ENCODE measurements at regions not wholly inside any gene's neighbourhood (a gene's known extent, or its start where the extent isn't known, plus 50 kb on each side); places are given as distances from the start of the nearest gene placed in this dataset.

DNA sequence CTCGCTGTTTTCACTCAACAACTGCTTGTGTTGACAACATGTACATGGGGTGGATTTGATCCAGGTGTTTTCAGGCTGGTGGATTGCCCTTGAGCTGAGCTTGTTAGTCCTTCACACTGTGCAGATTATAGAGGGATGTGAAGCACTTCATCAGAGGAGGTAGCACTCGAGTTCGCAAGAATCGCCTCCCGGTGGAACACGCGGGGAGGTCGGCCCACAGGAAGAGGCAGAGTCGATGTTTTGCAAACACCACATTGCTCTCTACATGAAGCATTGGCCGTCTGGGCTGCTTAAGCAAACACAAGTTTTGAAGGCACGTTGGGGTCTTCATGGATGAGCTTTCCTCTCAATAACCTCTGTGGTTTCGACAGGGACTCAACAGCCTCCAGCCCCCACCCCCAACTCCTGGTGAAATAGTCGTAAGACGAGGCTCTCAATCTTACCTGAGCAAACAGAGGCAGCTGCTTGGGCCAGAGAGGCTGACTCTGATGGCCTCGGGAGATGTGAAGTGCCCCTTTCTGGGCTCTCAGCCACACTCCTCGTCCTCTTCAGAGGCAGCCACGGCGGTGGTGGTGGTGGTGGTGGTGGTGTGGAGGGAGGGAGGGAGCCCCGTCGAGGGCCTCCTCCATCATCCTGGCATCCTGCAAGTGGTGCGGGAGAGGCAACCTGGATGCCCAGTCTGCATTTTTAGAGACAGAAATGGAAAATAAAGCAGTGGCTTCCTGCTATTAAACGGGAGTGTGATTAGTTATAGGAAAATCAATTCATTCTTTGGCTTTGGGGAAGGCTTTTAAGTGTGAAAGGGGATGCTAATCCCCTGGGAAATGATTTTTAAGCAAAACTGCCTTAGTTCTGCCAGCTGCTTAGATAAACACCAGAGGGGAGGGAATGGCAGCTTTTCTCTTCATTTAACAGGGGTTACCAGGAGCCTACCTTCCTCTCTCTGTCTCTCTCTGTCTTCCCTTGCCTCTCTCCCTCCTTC, 552.5 kb upstream of the EEF2KMT start:
- DNase-seq (ENCODE audit: low read depth): no peak

DNA sequence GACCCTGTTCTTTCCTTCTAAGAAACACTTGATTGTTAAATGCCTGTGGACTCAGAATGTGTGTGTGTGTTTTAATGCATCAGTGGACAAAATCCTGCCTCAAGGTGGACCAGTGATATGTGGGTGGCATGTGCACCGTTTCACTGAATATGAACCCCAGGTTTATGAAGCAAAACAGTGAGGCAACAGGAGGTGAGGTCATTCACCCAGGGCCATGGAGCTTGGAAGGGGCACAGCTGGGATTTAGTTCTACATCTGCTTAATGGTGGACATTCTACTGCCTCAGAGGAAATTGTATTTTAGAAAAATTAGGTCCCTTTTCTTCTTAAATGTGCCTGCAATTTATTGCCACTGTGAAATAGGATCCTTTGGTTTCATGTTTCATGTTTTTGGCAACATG, 549.5 kb upstream of the EEF2KMT start:
- DNase-seq (ENCODE audit: low read depth): no peak

DNA sequence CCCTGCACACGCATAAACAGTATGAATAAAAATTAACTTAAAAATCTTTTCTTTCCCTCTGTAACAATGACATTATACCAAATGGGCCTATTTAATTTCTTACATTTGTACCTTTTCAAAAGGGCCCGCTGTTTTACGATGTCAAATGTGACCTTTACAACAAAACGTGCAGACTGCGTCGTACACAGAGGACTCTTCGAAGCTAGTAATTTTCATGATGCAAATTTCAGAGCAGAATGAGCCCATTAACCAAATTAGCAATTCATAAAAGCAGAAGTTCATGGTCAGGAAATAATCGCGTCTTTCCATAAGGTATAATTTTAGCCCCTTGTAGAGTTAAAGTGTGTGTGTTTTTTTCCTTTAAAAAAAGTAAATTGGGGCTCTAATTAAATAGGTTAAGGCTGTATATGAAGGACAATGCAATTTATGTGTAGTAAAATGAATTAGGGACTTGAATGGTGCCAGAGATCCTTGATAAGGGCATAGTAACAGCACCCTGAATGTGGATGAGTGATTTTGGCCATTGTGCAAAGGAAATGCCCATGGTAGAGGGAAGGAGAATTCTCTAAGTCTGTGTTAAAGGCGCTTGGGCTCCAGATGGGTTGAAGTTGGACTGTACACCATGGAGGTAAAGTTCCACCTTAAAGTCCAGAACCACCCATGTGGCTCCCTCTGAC, 546.4 kb upstream of the EEF2KMT start:
- DNase-seq (ENCODE audit: low read depth): no peak

DNA sequence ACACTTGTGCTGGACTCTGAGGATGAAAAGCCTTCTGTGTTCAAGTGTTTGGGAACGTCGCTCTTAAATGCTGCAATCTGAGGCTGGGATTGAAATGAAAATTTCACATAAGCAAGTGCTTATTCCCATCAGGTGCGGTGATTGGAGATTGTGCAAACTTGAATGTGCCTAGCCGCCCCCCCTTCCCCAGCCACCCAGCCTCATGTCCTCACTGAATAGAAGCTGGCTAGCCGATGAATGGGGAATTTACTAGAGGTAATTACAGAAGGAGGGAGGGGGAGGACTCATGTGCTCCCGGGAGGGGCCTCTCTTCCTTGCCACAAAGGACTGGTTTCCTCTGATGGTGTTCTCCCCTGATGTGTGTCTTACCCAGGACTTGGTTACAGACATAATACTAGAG, 544.8 kb upstream of the EEF2KMT start:
- no peak for DNase-seq (ENCODE audit: low read depth)

DNA sequence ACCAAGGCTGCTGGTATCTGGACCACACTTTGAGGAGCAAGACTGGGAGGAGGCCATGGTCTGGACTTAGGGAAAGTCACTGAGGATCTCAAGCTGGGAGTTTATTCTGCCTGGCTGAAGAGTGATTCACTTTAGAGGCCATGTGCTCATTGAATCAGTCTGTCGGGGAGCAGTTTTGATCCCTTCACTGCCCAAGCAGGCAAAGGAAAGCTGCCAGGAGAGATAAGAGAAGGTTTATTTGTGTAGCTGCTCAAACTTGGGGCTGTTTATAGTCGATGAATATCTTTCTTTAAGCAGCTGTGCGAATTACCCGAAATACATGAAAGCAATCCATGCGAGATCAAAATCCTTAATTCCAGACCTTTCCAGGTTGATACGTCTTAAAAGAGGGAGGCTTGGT, 544.4 kb upstream of the EEF2KMT start:
- no peak for DNase-seq (ENCODE audit: low read depth)

DNA sequence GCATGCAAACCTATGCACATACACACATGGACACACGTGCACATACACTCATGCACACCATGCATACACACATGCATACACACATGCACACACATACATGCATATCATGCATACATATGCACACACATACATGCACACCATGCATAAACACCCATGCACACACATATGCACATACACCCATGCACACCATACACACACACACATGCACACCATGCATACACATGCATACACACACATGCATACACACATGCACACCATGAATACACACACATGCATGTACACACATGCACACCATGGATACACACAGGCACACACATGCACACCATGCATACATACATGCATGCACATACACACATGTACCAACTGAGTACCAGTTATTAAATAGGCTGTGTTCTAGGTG, 543.3 kb upstream of the EEF2KMT start:
- DNase-seq (ENCODE audit: low read depth): no peak

DNA sequence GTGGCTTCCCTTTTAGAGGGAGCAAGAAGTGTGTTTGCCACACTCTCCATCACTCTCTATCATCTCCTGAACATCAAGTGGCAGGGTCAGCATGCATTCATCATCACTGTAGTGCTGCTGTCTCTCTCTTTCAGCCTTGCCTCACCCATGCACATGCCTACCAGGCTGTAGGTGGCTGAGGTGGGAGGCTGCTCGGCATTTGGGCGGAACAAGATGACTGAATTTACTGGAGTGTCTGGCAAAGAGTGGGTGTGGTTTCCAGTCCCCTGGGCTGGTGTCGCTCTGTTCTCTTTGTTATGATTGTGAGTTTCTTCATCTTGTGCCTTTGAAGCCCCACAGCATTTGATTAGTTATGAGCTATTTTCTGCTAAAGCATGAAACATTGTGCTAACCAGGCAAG, 541.9 kb upstream of the EEF2KMT start:
- DNase-seq (ENCODE audit: low read depth): no peak

DNA sequence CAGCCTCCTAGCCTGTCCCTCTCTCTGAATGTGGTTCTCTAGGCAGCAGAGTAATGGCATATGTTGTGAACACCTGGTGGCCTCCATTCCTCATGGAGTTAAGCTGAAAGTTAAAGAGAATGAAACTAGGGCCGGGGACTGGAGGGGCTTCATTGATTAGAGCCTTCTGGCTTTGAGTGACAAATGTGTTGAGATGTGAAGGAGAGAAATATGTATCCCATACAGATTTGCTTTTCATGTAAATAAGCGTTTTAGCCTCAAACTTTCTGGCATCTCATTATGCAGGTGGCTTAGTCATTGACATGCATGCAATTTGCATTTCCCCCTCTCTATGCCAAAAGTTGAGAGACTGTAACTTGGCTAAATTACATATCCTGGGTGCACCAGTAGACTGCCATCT, 537.7 kb upstream of the EEF2KMT start:
- no peak for DNase-seq (ENCODE audit: low read depth)

DNA sequence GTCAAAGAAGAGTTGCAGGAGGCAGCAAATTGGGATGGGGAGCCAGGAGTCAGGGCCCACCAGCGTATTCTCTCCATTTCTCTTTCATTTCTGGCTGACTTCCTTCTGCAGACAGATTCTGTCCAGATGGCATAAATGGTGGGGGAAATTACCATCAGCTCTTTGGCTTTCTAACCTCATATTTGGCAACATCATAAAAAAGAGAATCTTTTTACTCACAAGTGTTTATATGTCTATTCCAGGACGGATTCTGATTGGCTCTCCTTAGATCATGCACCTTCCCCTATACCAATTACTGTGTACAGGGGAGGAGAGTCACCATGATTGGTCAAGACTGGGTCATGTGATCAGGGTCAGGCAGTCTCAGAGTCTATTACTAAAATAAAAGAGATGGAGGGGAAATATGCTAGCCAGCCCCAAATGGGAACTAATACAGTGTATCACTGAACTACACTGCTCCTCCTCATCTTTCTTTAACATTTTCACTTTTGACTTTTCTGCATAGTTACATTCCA, 537.1 kb upstream of the EEF2KMT start:
- DNase-seq (ENCODE audit: low read depth): no peak

DNA sequence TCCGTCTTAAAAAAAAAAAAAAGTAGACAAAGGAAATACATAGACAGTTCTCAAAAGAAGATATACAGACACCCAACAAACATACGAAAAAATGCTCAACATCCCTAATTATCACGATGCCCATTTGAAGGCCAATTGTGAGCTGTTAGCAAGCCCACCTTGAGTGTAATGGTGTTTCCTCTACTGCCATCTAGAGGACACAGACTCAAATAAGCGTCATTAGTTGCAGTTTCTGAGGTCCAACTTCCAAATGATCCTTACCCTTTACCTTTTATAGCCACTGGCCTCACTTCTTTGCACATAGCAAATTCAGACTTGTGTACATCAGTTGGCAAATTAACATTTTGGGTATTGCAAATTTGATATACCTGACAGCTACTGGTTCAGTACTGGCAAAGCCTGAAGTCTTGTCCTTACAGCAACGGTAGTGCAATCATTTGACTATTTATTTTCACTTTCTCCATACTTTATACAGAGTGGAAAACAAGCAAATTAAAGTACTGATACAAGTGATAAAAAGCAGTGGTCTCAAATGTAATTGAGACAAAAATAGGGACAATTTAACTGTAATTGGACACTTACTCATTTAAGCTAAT, 536.3 kb upstream of the EEF2KMT start:
- DNase-seq (ENCODE audit: low read depth): no peak

DNA sequence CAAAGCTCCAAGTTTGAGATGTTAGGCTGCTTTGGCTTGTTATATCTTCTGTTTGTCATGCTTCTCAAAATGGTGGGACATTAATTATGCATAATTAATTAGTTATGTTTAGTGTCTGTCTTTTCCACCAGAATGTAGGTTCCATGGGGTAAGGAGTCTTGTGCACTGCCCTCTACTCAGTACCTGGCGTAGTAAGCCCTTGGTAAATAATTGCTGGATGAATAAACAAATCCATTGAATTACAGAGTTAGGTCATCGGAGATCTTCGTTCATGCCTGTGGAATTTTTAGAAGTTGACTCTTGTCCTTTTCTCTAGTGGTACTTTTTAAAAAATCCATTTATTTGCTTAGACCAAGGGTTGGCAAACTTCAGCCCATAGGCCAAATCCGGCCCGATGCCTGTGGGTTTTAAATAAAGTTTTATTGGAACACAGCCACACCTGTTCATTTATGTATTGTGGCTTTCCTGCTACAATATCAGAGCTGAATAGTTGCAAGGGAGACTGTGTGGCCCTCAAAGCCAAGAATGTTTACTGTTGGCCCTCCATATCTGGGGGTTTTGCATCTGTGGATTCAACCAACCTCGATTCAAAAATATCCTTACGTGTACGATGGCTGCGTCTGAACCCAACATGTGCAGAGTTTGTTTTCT, 524.8 kb upstream of the EEF2KMT start:
- no peak for DNase-seq (ENCODE audit: low read depth)

DNA sequence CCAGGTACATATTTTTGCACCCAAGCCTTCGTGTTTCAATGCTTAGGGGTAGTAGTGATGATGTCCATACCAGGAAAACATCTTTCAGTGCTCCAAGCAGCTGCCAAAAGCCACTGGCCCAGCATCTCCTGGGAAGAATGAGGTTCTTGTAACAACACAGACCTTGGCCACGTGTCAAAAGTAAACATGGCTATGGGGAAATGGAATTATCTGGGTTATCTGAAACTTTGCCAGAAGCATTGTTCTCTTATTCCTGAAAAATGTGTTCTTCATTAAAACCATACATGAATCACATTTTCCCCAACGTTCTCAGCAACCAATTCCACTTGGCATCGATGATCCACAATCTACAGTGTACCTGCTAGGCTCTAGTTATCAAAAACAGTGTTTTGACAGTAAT, 524.2 kb upstream of the EEF2KMT start:
- no peak for DNase-seq (ENCODE audit: low read depth)

DNA sequence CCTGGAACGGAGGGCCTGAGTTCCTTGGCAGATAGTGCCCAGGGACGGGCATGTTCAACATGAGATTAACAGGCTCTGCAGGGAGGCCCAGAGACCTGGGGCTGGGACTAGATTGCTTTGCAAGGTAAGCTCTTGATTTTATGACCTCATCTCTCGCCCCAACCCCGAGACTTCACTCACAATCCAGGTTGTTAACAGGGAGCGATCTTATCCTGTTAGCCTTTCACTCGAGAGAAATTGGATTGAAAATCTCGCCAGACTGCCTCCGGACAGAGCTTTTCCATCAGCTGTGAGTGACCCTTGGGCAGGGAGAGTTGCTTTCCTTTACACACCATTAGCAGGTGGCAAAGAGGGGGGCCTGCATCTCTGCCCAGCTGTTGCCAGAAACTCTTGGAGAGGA, 521.7 kb upstream of the EEF2KMT start:
- no peak for DNase-seq (ENCODE audit: low read depth)

DNA sequence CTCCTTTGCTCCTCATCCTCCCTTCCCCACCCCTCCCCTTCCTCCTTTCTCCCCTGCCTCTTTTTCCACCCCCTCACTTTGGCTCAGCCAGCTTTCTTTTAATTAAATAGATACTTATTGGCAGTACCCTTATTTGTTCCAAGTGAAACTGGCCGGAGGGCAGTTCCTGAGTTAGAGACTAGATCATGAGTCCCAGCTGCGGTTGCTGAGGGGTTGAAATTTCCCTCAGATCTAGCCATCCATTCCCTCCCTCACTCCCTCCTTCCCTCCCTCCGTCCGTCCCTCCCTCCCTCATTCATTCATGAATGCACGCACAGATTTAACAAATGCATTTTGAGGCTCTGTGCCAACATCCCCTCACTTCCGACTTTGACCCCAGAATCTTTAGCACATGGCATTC, 519.2 kb upstream of the EEF2KMT start:
- DNase-seq (ENCODE audit: low read depth): no peak

DNA sequence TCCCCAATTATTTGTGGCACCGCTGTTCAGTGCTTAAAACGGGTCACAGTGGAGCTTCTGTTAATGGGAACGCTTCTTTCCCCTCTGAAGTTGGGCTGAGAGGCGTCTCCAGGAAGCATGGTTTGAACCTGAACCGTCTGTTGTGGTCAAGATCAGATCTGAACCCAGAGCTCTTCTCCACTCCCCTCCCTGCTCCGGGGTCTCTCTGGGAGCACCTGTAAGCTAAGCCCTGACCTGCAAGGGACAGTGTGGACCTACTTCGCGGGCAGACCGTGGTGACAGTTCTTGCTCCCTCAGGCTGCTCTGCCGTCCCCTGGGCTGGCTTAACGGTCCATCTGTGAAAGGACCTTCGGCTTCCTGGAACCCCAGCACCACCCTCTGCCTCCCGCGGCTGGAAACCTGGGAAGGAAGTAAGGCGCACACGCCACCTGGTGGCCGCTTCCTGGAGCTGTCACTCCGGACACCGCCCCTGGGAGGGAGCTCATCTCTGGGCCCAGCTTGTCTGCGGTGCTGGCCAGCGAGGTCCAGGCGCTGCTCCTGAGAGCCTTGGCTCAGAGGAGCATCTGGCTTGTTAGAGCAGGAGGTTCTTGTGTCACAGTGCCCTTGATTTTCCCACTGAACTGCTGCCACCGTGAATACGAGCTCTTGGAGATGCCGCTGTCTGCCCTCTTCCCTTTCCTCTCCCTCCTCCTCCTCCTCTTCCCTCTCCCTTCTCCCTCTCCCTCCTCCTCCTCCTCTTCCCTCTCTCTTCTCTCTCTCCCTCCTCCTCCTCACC, 518.5 kb upstream of the EEF2KMT start:
- DNase-seq (ENCODE audit: low read depth): no peak

DNA sequence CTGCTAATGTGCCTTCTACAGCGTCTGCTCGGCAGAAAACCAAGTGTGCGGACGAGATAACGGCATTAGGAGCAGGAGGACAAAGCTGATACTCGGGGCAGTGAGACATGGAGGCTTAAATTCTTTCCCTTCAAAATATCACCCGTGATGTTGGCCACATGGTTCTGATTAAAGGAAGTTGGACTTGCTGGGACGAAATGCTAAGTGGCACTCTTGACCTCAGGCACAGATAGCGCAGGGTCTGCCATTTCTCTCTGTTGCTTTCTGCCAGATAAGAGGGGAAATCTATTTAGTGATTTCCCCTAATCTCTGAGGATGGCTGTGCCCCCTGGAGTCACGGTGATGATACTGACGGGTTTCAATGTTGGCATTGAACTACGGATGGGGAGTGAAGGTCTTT, 509.6 kb upstream of the EEF2KMT start:
- DNase-seq (ENCODE audit: low read depth): no peak

DNA sequence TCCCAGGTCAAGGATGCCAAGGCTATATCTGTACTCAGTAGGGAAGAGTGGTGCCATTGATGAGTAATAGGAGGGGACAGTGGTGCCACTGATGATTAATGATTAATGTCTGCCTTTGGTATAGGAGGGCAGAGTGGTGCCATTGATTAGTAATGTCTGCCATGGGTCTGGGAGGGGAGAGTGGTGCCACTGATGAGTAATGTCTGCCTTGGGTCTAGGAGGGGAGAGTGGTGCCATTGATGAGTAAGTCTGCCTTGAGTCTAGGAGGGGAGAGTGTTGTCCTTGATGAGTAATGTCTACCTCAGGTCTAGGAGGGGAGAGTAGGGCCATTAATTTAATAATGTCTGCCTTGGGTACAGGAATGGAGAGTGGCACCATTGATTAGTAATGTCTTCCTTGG, 507.8 kb upstream of the EEF2KMT start:
- no peak for DNase-seq (ENCODE audit: low read depth)

DNA sequence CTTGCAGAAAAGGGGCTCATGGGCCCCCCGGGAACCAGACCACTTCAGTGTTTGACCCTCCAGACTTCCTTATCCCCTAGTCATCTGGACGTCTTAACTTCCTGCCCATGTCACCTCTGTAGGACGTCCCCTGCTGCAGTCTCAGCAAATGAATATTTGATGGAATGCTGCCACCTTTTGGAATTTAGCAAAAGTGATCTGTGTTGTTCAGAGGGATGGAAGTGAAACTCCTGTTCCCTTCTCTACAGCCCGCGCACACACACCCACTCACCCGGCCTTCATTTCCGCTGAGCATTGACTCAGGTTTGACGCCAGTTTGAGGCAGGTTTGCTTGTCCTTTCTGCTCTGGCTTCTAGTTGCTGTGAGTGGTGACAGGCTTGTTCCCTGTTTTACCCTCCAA, 507.2 kb upstream of the EEF2KMT start:
- DNase-seq (ENCODE audit: low read depth): no peak

DNA sequence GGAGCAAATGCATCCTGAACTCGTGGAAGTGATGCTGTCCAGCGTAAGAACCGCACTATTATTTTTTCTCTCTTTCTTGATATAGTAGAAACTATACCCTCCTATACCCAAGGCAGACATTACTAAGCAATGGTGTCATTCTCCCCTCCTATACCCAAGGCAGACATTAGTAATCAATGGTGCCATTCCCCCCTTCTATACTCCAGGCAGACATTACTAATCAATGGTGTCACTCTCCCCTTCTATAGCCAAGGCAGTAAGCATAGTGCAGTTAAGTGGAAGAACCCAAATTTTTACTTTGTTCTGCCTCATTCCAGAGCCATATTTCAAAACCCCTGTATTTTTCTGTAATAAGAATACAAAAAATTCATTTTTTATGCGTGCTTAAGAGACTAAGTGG, 506.2 kb upstream of the EEF2KMT start:
- DNase-seq (ENCODE audit: low read depth): no peak

DNA sequence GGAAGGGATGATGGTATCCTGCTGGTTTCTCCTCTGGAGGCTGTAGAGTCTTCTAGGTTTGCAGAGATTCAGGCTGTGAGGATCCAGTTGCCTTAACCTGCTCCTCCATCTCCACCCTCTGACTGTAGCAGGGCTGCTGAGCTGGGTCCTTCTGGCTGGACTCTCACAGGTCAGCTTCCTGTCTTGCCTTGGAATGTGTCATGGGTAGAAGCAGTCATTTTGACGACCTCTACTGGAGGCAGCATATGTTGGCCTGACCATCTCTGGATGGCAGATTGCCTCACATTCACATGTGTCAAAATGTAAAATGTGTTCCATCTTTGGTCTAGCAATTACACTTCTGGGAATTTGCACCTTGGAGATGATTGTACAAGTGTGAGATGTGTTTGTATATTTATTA, 504.4 kb upstream of the EEF2KMT start:
- DNase-seq (ENCODE audit: low read depth): no peak

DNA sequence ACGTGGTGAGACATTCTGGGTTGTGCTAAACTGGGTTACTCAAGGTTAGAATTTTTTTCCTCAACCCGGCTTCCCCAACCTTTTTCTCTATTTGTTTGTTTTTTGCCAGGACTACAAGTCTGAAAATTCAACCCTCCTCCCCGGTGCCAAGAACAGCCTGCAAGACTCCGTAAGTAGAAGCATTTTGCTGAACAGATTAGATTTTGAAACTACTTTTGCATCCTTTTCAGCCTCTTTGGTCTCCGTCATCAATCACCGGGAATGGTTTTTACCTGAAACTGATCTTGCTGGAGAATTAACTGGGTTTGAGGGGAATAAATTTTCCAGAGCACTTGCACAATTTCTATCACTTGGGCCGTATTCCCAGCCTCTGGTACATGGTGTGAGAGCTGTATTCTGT, 501.2 kb upstream of the EEF2KMT start:
- no peak for DNase-seq (ENCODE audit: low read depth)

DNA sequence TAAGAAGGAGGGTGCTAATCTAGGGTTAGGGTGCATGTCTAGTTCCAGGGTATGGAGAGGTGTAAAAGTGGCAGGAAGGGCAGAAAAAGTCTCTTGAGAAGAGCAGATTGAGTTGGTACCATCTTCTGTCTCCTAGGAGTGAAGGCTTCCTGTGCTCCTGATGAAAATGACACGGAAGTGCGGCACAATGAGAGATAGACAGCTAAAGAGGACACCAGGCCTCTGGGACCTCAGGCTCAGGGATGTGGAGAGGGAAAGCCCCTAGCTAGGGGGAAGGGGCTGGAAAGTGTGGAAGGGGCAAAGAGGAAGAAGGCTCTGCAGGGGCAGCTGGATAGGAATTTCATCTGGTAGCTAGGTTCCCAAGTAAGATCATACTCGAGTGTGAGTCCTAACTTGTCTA, 498.3 kb upstream of the EEF2KMT start:
- no peak for DNase-seq (ENCODE audit: low read depth)
